ENCODE measurements at regions not wholly inside any gene's neighbourhood (a gene's known extent, or its start where the extent isn't known, plus 50 kb on each side); places are given as distances from the start of the nearest gene placed in this dataset.

- no peak for DNase-seq
Observed at GRCh38 chr2:120401275-120402066, 55.5 kb downstream of the INHBB start.

GRCh38 chr2:120402067-120402433 lies 56.1 kb downstream of the INHBB start:
- no peak for DNase-seq

- no peak for DNase-seq
Observed at GRCh38 chr2:120402508-120402907, 56.6 kb downstream of the INHBB start.

GRCh38 chr2:120403261-120403660 lies 57.3 kb downstream of the INHBB start:
- DNase-seq = no peak

- DNase-seq = no peak
Observed at GRCh38 chr2:120403676-120404075, 57.7 kb downstream of the INHBB start.

- DNase-seq = no peak
Observed at GRCh38 chr2:120404274-120404673, 58.3 kb downstream of the INHBB start.

- no peak for DNase-seq
Observed at GRCh38 chr2:120404941-120405758, 59.2 kb downstream of the INHBB start.

- DNase-seq = no peak
Observed at GRCh38 chr2:120405759-120406099, 59.8 kb downstream of the INHBB start.

- DNase-seq = no peak
Observed at GRCh38 chr2:120406566-120406965, 60.6 kb downstream of the INHBB start.

GRCh38 chr2:120410487-120410886 lies 64.6 kb downstream of the INHBB start:
- no peak for DNase-seq

- no peak for DNase-seq
Observed at GRCh38 chr2:120415060-120415459, 69.1 kb downstream of the INHBB start.

- no peak for DNase-seq
Observed at GRCh38 chr2:120415728-120416509, 70.0 kb downstream of the INHBB start.

- no peak for DNase-seq
Observed at GRCh38 chr2:120418174-120418787, 72.3 kb downstream of the INHBB start.

GRCh38 chr2:120419073-120419472 lies 73.1 kb downstream of the INHBB start:
- DNase-seq = no peak

- no peak for DNase-seq
Observed at GRCh38 chr2:120419955-120420354, 74.0 kb downstream of the INHBB start.

GRCh38 chr2:120421126-120421829 lies 75.3 kb downstream of the INHBB start:
- no peak for DNase-seq

- DNase-seq = no peak
Observed at GRCh38 chr2:120421830-120422175, 75.9 kb downstream of the INHBB start.

GRCh38 chr2:120422465-120423160 lies 76.7 kb downstream of the INHBB start:
- no peak for DNase-seq

- no peak for DNase-seq
Observed at GRCh38 chr2:120423167-120423943, 77.4 kb downstream of the INHBB start.

GRCh38 chr2:120424274-120424796 lies 78.4 kb downstream of the INHBB start:
- DNase-seq = no peak

GRCh38 chr2:120425014-120425413 lies 79.1 kb downstream of the INHBB start:
- no peak for DNase-seq
